ENCODE measurements at regions not wholly inside any gene's neighbourhood (a gene's known extent, or its start where the extent isn't known, plus 50 kb on each side); places are given as distances from the start of the nearest gene placed in this dataset.

- peak; percentile 49 for DNase-seq
Observed at GRCh38 chr2:237171396-237171795, 85.7 kb downstream of the COPS8 start.

GRCh38 chr2:237171881-237172280 is 86.2 kb downstream of the COPS8 start:
- no peak for DNase-seq

- no peak for DNase-seq
Observed at GRCh38 chr2:237177052-237177451, 91.4 kb downstream of the COPS8 start.

GRCh38 chr2:237177986-237178385 is 92.3 kb downstream of the COPS8 start:
- DNase-seq = no peak

- DNase-seq = no peak
Observed at GRCh38 chr2:237178396-237178795, 92.7 kb downstream of the COPS8 start.

GRCh38 chr2:237179161-237179560 is 93.5 kb downstream of the COPS8 start:
- DNase-seq = no peak

GRCh38 chr2:237180187-237180586 is 94.5 kb downstream of the COPS8 start:
- DNase-seq = no peak

GRCh38 chr2:237180987-237181386 is 95.3 kb downstream of the COPS8 start:
- DNase-seq = no peak

- DNase-seq = no peak
Observed at GRCh38 chr2:237181844-237182243, 96.2 kb downstream of the COPS8 start.

- DNase-seq = no peak
Observed at GRCh38 chr2:237182422-237183123, 96.9 kb downstream of the COPS8 start.

- no peak for DNase-seq
Observed at GRCh38 chr2:237184192-237184918, 98.7 kb downstream of the COPS8 start.

- DNase-seq = no peak
Observed at GRCh38 chr2:237184919-237185552, 99.3 kb downstream of the COPS8 start.

- DNase-seq = no peak
Observed at GRCh38 chr2:237185553-237185925, 99.8 kb downstream of the COPS8 start.

GRCh38 chr2:237189799-237190198 is 104.1 kb downstream of the COPS8 start:
- DNase-seq = no peak

- DNase-seq = peak; percentile 81
Observed at GRCh38 chr2:237190966-237191713, 105.5 kb downstream of the COPS8 start.

GRCh38 chr2:237191714-237192081 is 106.0 kb downstream of the COPS8 start:
- DNase-seq = peak; percentile 48

- DNase-seq = peak; percentile 17
Observed at GRCh38 chr2:237192881-237193280, 107.2 kb downstream of the COPS8 start.

GRCh38 chr2:237193436-237193835 is 107.7 kb downstream of the COPS8 start:
- no peak for DNase-seq

GRCh38 chr2:237194081-237194480 is 108.4 kb downstream of the COPS8 start:
- DNase-seq = peak; percentile 27

- DNase-seq = no peak
Observed at GRCh38 chr2:237194906-237195305, 109.2 kb downstream of the COPS8 start.

- peak; percentile 27 for DNase-seq
Observed at GRCh38 chr2:237195396-237196120, 109.9 kb downstream of the COPS8 start.

GRCh38 chr2:237196409-237196808 is 110.7 kb downstream of the COPS8 start:
- DNase-seq = no peak

Measured in right hindlimb (tissue), 1 donor.